K562 (cell line): ENCODE measurements at regions not wholly inside any gene's neighbourhood (a gene's known extent, or its start where the extent isn't known, plus 50 kb on each side); places are given as distances from the start of the nearest gene placed in this dataset.

Experiments used
- ATAC-seq: fragments of 200-7000 bp; cut with Tn5 transposase; 3 replicates; pipeline ENCODE4 v1.9.1; 2020; ENCODE audit warnings: moderate library complexity
- BruUV-seq: library from RNA; stranded (reverse); fragments of 400-500 nt; replicated peaks from 2 replicates; lab custom pipeline; 2021; lab: Mats Ljungman, UMichigan
- CTCF ChIA-PET: fragments of 300-600 bp; formaldehyde crosslinking; extraction: SDS; loops from one replicate; lab custom pipeline; 2021; ENCODE audit warnings: low intra/inter-chr PET ratio; lab: Yijun Ruan, JAX
- POLR2A ChIA-PET: fragments of 300-600, 350-650 bp; sonication (Branson Sonifier 250); formaldehyde crosslinking; extraction: SDS; loops from one replicate; lab custom pipeline; 2021; ENCODE audit warnings: antibody characterized with exemption, inconsistent platforms; lab: Yijun Ruan, JAX
- DNase-seq, 4 experiments: peaks; one replicate each; pipeline versions ENCODE4 v3.0.0 to v3.0.0-alpha.2; 2011 to 2018; ENCODE audit warnings: low spot score in 3 of 4, mixed read lengths in 3 of 4; ENCODE audit errors: extremely low read depth in 1 of 4
- FAIRE-seq: peaks from 2 replicates; lab custom pipeline; 2011; peaks lifted over from hg19 to GRCh38; lab: Jason Lieb, UNC
- H2AFZ ChIP-seq: 2 replicates; pipeline ENCODE4 v1.6.0; 2011; ENCODE audit warnings: low read depth, low read length, control low read depth, inconsistent platforms
- H3K27ac ChIP-seq: fragments of 200-600 bp; 3 replicates; pipeline ENCODE4 v1.8.0; 2011; ENCODE audit warnings: low read depth, mild to moderate bottlenecking, control low read depth, inconsistent platforms, low read length, moderate library complexity, mixed read lengths; ENCODE audit errors: extremely low read depth
- H3K27me3 ChIP-seq, 2 experiments: fragments of 300-600 bp in 1 of 2; 2 replicates in 1 of 2; 3 replicates in 1 of 2; pipeline versions ENCODE4 v1.6.0 to v1.8.0; 2011; ENCODE audit warnings: inconsistent platforms in 2 of 2, low read length in 2 of 2, mild to moderate bottlenecking in 1 of 2, mixed read lengths in 1 of 2, moderate library complexity in 1 of 2; ENCODE audit not compliant: control insufficient read depth in 2 of 2, insufficient read depth in 2 of 2
- H3K36me3 ChIP-seq: fragments of 300-600 bp; 3 replicates; pipeline ENCODE4 v1.8.0; 2011; ENCODE audit warnings: mild to moderate bottlenecking, low read length, inconsistent platforms; ENCODE audit not compliant: control insufficient read depth, insufficient read depth
- H3K4me1 ChIP-seq, 2 experiments: fragments of 200-600 bp in 1 of 2; replicated peaks in 1 of 2; 2 replicates in 1 of 2; 3 replicates in 1 of 2; pipeline versions ENCODE4 v1.5.1 to v1.8.0; 2011; ENCODE audit warnings: inconsistent platforms in 2 of 2, low read length in 2 of 2, mild to moderate bottlenecking in 1 of 2, mixed read lengths in 1 of 2, moderate library complexity in 1 of 2; ENCODE audit not compliant: control insufficient read depth in 2 of 2, insufficient read depth in 2 of 2
- H3K4me2 ChIP-seq: 2 replicates; pipeline ENCODE4 v1.6.1; 2011; ENCODE audit warnings: low read length, control low read depth, inconsistent platforms, mixed read lengths; ENCODE audit not compliant: insufficient read depth
- H3K4me3 ChIP-seq: fragments of 200-600 bp; sonication (generic), shearing (Covaris generic); 2 replicates; pipeline ENCODE4 v1.5.1; 2016; ENCODE audit warnings: control low read depth, inconsistent platforms
- H3K79me2 ChIP-seq: fragments of 200-600 bp; 3 replicates; pipeline ENCODE4 v1.8.0; 2011; ENCODE audit warnings: low read length, inconsistent platforms; ENCODE audit not compliant: control insufficient read depth, insufficient read depth
- H3K9ac ChIP-seq, 2 experiments: 2 replicates each; pipeline versions ENCODE4 v1.6.0 to v1.6.1; 2011; ENCODE audit warnings: low read depth in 2 of 2, low read length in 2 of 2, control low read depth in 1 of 2, inconsistent platforms in 1 of 2, mild to moderate bottlenecking in 1 of 2, mixed read lengths in 1 of 2; ENCODE audit not compliant: insufficient read depth in 1 of 2
- H3K9me1 ChIP-seq: one replicate; pipeline ENCODE4 v1.6.0; 2011; ENCODE audit warnings: inconsistent platforms, mild to moderate bottlenecking, low read length, moderate library complexity; ENCODE audit not compliant: control insufficient read depth, insufficient read depth
- H3K9me3 ChIP-seq: replicated peaks from 2 replicates; pipeline ENCODE4 v1.5.1; 2011; ENCODE audit warnings: low read depth, low read length, inconsistent platforms; ENCODE audit not compliant: control insufficient read depth, insufficient read depth
- H4K20me1 ChIP-seq: replicated peaks from 2 replicates; pipeline ENCODE4 v1.6.1; 2011; ENCODE audit warnings: low read length, inconsistent platforms, mixed read lengths; ENCODE audit not compliant: control insufficient read depth, insufficient read depth
- CREM ChIP-seq: IDR thresholded peaks from 2 replicates; pipeline ENCODE4 v1.6.1; 2014; ENCODE audit warnings: antibody characterized with exemption, low read depth
- DIDO1 ChIP-seq: fragments of 450-650 bp; IDR thresholded peaks from 2 replicates; pipeline ENCODE4 v1.6.1; 2016; ENCODE audit warnings: low read depth, missing biosample characterization, missing genetic modification characterization
- HNRNPUL1 ChIP-seq: fragments of 200-400 bp; formaldehyde crosslinking; IDR thresholded peaks from 2 replicates; pipeline ENCODE4 v1.6.1; 2017; ENCODE audit warnings: low read length
- MTF1 ChIP-seq: fragments of 250-450 bp; sonication (Bioruptor Pico); IDR thresholded peaks from 2 replicates; pipeline ENCODE4 v1.9.0; 2021; ENCODE audit warnings: moderate library complexity, mild to moderate bottlenecking, inconsistent platforms, borderline replicate concordance
- NFIC ChIP-seq: fragments of 450-650 bp; IDR thresholded peaks from 2 replicates; pipeline ENCODE4 v1.6.1; 2017; ENCODE audit warnings: mild to moderate bottlenecking, inconsistent platforms
- RBFOX2 ChIP-seq: fragments of 200-400 bp; formaldehyde crosslinking; IDR thresholded peaks from 2 replicates; pipeline ENCODE4 v1.6.1; 2017; ENCODE audit warnings: low read depth, mild to moderate bottlenecking, low read length, moderate library complexity
- THRAP3 ChIP-seq: fragments of 450-650 bp; IDR thresholded peaks from 2 replicates; pipeline ENCODE4 v1.6.1; 2016; ENCODE audit warnings: mild to moderate bottlenecking, inconsistent platforms, borderline replicate concordance
- ZNF431 ChIP-seq: sonication (generic); formaldehyde crosslinking; IDR thresholded peaks from 2 replicates; pipeline ENCODE4 v1.8.0; 2022; ENCODE audit warnings: mild to moderate bottlenecking, missing genetic modification reagents
- WGBS: fragments of 100-300 bp; shearing (Covaris generic); methylation state at CpG from one replicate; pipeline ENCODE4 v1.1.6; 2016; ENCODE audit warnings: low coverage, mixed read lengths; ENCODE audit not compliant: insufficient coverage; ENCODE audit errors: missing lambda C conversion rate; 5-methylcytosine and 5-hydroxymethylcytosine counted together
- in situ Hi-C: fragments of 300-500 bp; cut with MboI; formaldehyde crosslinking; loops from 4 replicates; pipeline ENCODE4 v1.15.0; 2018; ENCODE audit warnings: inconsistent platforms, mixed read lengths
- intact Hi-C: fragments of 100-400 bp; cut with micrococcal nuclease; formaldehyde crosslinking; loops from 2 replicates; pipeline ENCODE4 v1.14.2; 2022
- TF ChIP-seq, protein P1 (sequence below): fragments of 450-650 bp; IDR thresholded peaks from 2 replicates; pipeline ENCODE4 v1.6.1; 2016; ENCODE audit warnings: borderline replicate concordance
- TF ChIP-seq, protein P2 (sequence below): fragments of 450-650 bp; IDR thresholded peaks from 2 replicates; pipeline ENCODE4 v1.6.1; 2017; ENCODE audit warnings: mild to moderate bottlenecking, moderate library complexity

DNA sequence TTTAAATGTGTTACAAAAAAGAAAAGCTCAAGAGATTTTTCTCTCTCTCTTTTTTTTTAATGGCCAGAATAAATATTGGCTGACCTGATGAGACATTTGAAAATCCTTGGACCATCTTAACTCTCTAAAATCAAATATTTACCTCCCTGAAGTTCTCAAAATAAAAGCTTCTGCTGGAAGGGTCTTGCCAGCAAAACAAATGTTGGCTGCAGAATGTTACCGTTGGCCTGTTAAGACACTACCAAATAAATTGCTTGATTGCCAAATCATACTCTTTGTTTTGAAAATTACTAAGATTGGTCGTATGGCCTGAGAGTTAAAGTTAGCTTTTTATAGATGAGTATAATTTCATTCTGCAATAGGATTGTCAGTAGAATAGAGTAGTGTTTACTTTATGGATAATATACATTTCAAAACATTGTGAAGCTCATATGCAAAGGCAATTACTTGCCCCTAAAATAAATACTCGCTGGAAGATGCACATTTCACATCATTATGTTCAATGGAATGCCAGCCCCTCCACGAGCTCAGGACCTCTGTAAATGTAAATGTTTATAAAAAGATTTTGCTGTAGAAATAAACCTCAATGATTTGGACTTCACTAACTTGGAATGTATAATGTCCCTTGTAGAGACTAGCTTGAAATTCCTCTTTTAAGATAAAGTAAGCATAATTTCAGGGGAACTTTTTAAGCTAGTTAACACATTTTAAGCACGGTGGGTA, 193.4 kb downstream of the SOX11 start (continued):
- TF ChIP-seq, protein P1, sequence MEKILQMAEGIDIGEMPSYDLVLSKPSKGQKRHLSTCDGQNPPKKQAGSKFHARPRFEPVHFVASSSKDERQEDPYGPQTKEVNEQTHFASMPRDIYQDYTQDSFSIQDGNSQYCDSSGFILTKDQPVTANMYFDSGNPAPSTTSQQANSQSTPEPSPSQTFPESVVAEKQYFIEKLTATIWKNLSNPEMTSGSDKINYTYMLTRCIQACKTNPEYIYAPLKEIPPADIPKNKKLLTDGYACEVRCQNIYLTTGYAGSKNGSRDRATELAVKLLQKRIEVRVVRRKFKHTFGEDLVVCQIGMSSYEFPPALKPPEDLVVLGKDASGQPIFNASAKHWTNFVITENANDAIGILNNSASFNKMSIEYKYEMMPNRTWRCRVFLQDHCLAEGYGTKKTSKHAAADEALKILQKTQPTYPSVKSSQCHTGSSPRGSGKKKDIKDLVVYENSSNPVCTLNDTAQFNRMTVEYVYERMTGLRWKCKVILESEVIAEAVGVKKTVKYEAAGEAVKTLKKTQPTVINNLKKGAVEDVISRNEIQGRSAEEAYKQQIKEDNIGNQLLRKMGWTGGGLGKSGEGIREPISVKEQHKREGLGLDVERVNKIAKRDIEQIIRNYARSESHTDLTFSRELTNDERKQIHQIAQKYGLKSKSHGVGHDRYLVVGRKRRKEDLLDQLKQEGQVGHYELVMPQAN = no peak
- TF ChIP-seq THRAP3 = no peak
- no peak for TF ChIP-seq DIDO1 (tag)
- TF ChIP-seq, protein P2, sequence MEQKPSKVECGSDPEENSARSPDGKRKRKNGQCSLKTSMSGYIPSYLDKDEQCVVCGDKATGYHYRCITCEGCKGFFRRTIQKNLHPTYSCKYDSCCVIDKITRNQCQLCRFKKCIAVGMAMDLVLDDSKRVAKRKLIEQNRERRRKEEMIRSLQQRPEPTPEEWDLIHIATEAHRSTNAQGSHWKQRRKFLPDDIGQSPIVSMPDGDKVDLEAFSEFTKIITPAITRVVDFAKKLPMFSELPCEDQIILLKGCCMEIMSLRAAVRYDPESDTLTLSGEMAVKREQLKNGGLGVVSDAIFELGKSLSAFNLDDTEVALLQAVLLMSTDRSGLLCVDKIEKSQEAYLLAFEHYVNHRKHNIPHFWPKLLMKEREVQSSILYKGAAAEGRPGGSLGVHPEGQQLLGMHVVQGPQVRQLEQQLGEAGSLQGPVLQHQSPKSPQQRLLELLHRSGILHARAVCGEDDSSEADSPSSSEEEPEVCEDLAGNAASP = no peak
- no peak for TF ChIP-seq NFIC

DNA sequence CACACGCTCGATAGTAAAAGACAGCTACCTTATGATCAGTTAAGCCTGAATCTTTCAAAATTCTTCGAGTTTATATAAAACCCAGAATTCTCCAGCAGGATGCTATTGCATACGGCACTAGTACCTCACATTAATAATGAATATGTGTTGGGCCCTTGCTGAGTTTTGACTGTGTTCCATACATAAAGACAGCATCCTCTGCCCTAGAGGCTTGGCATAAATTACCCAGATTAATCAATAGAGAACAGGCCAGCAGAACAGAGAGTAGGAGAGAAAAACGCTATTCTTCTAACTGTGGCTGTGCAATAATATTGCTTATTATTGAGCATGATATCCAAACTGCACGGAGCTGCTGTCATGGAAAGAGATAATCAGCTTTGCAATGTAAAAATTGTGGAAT, 194.3 kb downstream of the SOX11 start:
- no TSS peak for BruUV-seq
- H2AFZ ChIP-seq = no peak overlapping the region
- in situ Hi-C loops (no loop called here), intact Hi-C loops (no loop called here)
- no peak for DNase-seq
- no peaks in the 10 kb centered on the region for H3K9me3 ChIP-seq
- ChIA-PET POLR2A (interaction anchor here (0.5 kb wide), 1 partner anchor 629 kb away, joined by 3 read pairs; no protein-coding TSS in a partner anchor), CTCF (no interaction called here)
- no peaks in the 10 kb centered on the region for H3K9me1 ChIP-seq
- TF ChIP-seq HNRNPUL1 (no peak), RBFOX2 (no peak), ZNF431 (CRISPR knock-in tag) (no peak), CREM (no peak), MTF1 (CRISPR knock-in tag) (no peak)
- 1% methylated on average over 6 of the region's 6 CpGs for WGBS
- no peak overlapping the region for H3K4me3 ChIP-seq
- no peak overlapping the region for H3K27ac ChIP-seq
- H4K20me1 ChIP-seq = no peaks in the 10 kb centered on the region
- H3K4me2 ChIP-seq = no peak overlapping the region
- no peak for ATAC-seq
- H3K27me3 ChIP-seq = no peaks in the 10 kb centered on the region
- no peaks in the 10 kb centered on the region for H3K4me1 ChIP-seq
- H3K79me2 ChIP-seq = no peaks in the 10 kb centered on the region
- FAIRE-seq = no peak
- H3K36me3 ChIP-seq = no peaks in the 10 kb centered on the region
- H3K9ac ChIP-seq = no peak overlapping the region
